GM21529 (cell line): ENCODE measurements at regions not wholly inside any gene's neighbourhood (a gene's known extent, or its start where the extent isn't known, plus 50 kb on each side); places are given as distances from the start of the nearest gene placed in this dataset.

ENCODE experiments used
- ATAC-seq: cut with Tn5 transposase; IDR thresholded peaks from one replicate; pipeline ENCODE4 v1.9.1; 2021; ENCODE audit not compliant: unreplicated experiment

DNA sequence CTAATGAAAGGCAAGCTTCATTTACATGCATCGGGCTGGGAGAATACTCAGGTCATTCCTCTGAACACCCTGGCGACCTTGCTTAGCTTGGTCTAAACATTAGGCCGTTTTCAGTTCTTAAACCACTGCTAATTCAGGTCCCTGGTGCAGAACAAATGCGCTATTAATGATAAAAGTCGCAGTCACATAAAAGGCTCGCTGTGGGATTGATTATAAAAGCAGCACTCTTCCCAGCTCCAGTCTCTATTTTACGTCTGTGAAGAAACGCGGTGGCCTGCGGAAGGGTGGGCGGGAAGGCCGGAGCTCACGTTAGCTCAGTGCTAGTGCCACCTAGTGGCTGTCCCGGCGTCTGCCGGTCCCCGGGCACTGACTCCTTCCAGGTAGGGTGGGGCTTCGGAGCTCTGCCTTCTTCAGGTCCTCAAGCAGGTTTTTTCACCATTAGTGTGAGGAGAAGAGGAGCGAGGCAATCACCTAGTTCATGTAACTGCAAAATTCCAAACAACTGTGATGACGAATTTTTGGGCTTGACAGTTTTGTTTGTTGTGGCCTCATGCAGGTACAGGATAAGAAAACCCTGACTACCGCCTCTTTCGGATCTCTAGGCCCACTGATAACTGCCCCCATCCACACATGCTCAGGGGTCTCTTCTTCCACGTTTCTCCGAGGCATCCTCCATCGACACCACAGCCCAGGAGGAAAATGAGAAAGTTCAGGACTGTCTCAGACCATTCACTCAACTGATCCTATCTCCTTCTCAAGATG, 66.5 kb upstream of the CLMP start:
- ATAC-seq = peak; percentile 45

DNA sequence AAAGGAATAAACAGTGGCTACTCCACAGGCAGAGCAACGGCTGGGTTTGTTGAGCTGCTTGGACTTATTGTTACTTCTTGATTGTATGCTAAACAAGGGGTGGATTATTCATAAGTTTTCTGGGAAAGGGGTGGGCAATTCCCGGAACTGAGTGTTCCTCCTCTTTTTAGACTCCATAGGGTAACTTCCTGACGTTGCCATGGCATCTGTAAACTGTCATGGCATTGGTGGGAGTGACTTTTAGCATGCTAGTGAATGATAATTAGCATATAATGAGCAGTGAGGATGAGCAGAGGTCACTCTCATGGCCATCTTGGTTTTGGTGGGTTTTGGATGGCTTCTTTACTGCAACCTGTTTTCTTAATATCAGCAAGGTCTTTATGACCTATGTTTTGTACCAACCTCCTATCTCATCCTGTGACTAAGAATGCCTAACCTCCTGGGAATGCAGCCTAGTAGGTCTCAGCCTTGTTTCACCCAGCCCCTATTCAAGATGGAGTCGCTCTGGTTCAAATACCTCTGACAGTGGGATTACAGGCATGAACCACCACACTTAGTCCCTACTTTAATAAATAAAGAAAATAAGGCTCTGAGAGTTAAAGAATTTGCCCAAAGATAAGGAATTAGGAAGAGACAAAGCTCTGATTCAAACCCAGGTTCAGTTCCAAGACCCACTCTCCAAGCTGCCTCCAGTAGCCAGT, 65.6 kb upstream of the CLMP start:
- ATAC-seq = no peak

DNA sequence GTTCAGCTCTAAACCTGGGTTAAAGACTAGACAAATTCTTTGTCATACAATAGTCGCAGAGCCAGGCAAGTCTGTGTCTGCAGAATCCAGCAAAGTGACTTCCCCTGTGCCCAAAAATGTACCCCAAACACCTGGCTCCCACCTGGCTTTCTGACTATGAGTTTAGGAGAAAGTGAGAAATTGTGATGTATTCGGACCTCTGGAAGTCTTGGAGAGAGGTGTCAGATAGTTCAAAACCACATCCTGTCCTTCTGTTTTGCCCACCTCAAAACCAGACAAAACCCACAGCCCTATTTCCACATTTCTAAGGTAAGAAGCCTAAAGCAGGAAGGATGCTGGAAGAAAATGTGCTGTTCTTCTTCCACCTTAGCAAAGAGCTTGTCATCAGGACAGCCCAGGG, 63.8 kb upstream of the CLMP start:
- no peak for ATAC-seq

DNA sequence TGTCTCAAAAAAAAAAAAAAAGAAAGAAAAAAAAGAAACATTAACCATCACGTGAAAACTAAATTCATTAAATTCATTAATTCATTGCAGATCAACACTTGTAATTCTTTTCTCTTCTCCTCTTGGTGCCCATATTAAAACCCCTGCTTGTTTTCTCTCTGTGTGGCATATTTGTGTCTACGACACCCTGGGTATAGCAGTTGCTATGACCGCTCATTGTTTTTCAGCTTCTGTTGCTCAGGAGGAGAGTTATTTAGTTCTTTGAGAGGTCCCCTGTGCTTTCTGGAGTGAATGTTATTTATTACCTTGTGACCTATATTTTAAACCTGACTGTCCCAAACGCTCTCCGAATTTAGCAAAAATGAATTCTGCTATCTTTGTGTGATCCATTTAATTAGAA, 62.3 kb upstream of the CLMP start:
- ATAC-seq = no peak

GRCh38 chr11:123255909-123256308, 60.9 kb upstream of the CLMP start:
- ATAC-seq = no peak

DNA sequence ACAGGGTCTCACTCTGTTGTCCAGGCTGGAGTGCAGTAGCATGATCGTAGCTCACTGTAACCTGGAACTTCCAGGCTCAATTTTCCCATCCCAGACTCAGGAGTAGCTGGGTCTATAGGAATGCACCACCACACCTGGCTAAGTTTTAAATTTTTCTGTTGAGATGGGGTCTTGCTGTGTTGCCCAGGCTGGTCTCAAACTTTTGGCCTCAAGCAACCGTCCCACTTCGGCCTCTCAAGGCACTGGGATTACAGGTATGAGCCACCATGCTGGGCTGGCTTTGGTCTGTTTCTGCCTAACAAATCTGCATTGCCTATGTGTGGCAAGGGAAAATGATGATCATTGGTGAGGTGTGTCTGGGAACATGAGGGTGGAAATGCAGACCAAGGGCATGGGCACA, 59.3 kb upstream of the CLMP start:
- no peak for ATAC-seq

GRCh38 chr11:123253911-123254310, 58.9 kb upstream of the CLMP start:
- no peak for ATAC-seq

- no peak for ATAC-seq
Observed at GRCh38 chr11:123253223-123253622, 58.2 kb upstream of the CLMP start.

DNA sequence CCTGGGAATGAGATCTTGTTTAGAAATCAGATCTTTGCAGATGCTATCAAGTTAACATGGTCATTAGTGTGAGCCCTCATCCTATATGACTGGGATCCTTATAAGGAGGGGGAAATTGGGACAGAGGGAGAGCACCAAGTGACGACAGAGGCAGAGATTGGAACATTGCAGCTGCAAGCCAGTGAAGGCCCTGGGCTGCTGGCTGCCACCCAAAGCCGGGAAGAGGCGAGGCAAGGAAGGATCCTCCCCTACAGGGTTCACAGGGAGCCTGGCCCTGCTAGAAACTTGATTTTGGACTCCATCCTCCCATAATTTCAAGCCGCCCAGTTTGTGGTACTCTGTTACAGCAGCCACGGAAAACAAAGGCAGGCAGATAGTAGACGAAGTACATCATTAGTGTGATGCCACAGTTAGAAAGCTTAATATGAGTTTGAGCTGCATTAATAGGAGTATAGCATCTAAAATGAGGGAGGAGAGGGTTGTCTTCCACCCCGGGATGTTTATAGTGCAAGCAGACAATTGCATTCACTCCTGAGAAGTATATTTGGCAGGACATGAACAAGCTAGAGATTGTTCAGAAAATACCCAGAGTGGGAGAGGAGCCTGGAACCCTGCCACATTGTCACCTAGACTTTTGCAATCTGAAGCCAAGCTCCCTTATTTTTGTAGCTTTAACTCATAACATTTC, 56.8 kb upstream of the CLMP start:
- no peak for ATAC-seq

- no peak for ATAC-seq
Observed at GRCh38 chr11:123250892-123251656, 56.0 kb upstream of the CLMP start.

DNA sequence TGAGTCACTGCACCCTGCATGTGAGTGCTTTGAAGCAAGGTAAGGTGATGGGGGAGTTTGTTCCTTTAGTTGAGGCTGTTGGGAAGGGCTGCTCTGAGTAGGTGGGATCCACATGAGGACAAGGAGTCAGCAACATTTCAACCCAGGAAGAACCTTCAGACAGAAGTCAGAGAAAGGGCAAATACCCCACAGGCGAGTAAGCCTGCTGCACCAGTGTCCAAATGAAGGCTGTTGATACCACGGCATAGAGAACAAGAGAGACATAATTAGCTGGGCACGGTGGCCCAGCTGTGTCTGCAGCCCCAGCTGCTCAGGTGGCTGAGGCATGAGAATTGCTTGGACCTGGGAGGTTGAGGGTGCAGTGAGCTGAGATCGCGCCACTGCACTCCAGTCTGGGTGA, 54.3 kb upstream of the CLMP start:
- ATAC-seq = no peak

DNA sequence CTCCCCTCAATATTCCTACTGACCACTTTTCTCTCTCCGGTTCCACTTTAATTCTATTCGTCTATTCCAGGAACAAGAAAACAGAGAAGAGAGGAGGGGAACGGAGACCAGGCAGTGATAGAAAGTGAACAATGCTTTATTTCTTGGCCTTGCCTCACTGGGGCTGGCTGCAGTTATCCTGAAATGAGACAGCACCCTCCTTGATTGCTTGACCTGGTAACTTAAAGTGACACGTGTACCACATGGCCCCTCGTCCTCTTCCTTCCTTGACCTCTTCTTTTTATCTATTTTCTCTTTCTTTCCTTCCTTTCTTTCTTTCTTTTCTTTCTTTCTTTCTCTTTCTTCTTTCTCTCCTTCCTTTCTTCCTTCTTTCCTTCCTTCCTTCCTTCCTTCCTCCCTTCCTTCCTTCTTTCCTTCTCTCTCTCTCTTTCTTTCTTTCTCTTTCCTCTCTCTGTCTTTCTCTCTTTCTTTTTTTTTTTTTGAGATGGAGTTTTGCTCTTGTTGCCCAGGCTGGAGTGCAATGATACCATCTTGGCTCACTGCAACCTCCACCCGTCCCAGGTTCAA, 52.8 kb upstream of the CLMP start:
- ATAC-seq = no peak

DNA sequence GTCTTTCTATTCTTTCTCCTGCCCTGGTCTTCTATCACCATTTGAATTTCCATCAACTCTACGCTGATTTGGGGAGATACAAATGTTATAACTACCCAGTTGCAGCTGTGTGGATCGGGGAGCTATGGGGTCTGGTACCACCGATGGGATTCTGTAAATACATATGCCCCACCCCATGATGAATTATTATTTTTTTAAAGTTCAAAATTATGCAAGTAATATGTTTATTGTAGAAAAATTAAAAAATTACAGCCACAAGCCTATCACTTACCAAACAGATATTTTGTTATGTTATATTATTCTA, 52.4 kb upstream of the CLMP start:
- peak; percentile 10 for ATAC-seq

GRCh38 chr11:123246749-123247495, 51.9 kb upstream of the CLMP start:
- peak; percentile 80 for ATAC-seq

GRCh38 chr11:123245567-123245966, 50.5 kb upstream of the CLMP start:
- no peak for ATAC-seq
